Activated CD4-positive, alpha-beta T cell treated with anti-CD3 and anti-CD28 coated beads, Interleukin-10, Interleukin-2, amounts not matched to agents 100 ng/mL and 50 ng/mL, durations not matched to agents 16 hours and 8 hours (primary cell): ENCODE measurements at regions not wholly inside any gene's neighbourhood (a gene's known extent, or its start where the extent isn't known, plus 50 kb on each side); places are given as distances from the start of the nearest gene placed in this dataset.
"Not testable (repeated sequence)": the region's sequence is repeated elsewhere in the genome, so short reads cannot be mapped to it uniquely, and the experiment has no call there.

Experiments
- DNase-seq: peaks from one replicate; pipeline ENCODE4 v3.0.0-alpha.2; 2020

GRCh38 chr13:54742984-54743383 lies 1714.4 kb downstream of the OLFM4 start:
- no peak for DNase-seq

- no peak for DNase-seq
Measured at GRCh38 chr13:54744747-54745146, 1716.1 kb downstream of the OLFM4 start.

GRCh38 chr13:54750521-54750920 lies 1721.9 kb downstream of the OLFM4 start:
- no peak for DNase-seq

GRCh38 chr13:54758795-54759194 lies 1730.2 kb downstream of the OLFM4 start:
- DNase-seq: no peak

- DNase-seq: no peak
Measured at GRCh38 chr13:54768214-54768613, 1739.6 kb downstream of the OLFM4 start.

- DNase-seq: no peak
Measured at GRCh38 chr13:54775501-54776191, 1747.0 kb downstream of the OLFM4 start.

- DNase-seq: no peak
Measured at GRCh38 chr13:54787754-54788153, 1759.1 kb downstream of the OLFM4 start.

GRCh38 chr13:54799621-54800226 lies 1771.1 kb downstream of the OLFM4 start:
- DNase-seq: no peak

DNA sequence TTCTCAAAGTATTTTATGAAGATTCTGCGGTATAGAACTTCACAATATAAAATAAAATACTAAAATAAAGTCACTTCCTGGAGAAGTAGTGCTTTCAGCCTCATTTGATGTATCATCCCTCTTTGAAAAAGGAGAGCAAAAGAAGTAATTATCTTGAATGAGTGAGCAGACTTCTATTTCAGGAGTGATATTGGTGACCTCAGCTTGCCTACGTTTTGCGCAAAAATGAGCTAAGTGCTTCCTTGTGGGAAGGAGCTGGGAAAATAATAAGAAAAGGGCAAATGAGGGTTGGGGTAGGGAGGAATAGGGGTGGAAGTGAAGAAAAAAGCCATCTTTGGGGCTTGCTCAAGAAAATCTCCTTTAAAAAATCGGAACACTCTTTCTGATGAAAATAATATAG lies 1773.6 kb downstream of the OLFM4 start:
- DNase-seq: no peak

DNA sequence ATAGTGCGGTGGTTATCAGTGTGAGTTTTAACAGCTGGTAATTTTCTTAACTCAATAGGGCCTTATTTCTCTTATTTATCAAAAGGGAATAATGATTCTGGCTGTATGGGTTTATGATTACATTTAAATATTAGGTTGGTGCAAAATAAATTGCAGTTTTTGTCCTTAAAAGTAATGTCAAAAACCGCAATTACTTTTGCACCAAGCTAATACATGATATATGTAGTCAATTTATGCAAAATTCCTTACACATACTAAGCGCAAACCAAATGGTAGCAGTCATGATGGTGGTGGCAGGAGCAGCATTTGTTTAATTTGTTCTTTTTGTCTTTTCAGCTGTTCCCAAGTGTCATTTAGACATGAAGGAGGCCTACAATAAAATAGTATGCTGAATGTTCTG lies 1777.1 kb downstream of the OLFM4 start:
- no peak for DNase-seq

DNA sequence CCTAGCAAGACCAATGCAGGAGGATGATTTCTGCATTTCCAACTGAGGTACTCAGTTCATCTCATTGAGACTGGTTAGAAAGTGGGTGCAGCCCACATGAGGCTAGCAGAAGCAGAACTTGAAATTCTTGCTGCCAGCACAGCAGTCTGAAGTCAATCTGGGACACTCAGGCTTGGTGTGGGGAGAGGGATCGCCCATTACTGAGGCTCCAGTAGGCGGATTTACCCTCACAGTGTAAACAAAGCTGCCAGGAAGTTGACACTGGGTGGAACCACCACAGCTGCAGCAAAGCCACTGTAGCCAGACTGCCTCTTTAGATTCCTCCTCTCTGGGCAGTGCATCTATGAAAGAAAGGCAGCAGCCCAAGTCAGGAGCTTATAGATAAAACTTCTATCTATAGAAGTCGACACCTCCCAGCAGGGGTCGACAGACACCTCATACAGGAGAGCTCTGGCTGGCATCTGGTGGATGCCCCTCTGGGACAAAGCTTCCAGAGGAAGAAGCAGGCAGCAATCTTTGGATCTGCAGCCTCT lies 1793.4 kb downstream of the OLFM4 start:
- DNase-seq: not testable (repeated sequence)

DNA sequence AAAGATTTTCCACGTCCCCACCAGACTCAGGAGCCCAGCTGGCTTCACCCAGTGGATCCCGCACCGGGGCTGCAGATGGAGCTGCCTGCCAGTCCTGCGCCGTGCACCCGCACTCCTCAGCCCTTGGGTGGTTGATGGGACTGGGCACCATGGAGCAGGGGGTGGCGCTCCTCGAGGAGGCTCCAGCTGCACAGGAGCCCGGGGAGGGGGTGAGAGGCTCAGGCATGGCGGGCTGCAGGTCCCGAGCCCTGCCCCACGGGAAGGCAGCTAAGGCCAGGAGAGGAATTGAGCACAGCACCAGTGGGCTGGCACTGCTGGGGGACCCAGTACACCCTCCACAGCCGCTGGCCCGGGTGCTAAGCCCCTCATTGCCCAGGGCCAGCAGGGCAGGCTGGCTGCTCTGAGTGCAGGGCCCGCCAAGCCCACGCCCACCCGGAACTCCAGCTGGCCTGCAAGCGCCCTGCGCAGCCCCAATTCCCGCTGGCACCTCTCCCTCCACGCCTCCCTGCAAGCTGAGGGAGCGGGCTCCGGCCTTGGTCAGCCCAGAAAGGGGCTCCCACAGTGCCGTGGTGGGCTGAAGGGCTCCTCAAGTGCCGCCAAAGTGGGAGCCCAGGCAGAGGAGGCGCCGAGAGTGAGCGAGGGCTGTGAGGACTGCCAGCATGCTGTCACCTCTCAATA lies 1800.9 kb downstream of the OLFM4 start:
- DNase-seq: not testable (repeated sequence)

GRCh38 chr13:54836273-54836672 lies 1807.7 kb downstream of the OLFM4 start:
- no peak for DNase-seq

GRCh38 chr13:54841682-54842081 lies 1813.1 kb downstream of the OLFM4 start:
- DNase-seq: no peak

DNA sequence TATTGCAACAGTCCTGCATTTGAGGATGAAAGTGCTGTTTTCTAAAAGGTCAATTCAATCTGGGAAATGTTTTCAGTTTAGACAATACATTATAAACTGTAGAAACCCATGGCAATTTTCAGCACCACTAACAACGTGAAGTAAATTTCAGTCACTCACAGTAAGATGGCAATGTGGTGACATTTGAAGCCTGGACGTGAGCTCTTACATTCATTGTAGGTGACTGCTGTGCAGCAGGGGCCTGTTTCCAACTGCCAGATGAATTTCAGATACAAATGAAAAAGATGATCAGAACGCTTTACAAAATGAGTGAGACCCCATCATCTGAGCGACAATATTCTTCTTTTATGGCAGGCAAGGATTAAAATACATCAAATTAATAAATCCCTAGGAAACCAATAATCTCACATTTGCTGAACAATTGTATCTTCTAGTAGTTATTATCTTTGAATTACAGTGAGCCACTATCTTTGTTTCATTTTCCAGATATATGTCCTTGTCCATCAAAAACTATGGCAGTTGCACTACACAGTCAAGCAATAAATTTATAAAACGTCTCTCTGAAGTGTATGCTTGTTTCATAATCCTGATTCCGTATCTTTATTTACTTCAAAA lies 1816.8 kb downstream of the OLFM4 start:
- DNase-seq: no peak

- DNase-seq: no peak
Measured at GRCh38 chr13:54852831-54853230, 1824.2 kb downstream of the OLFM4 start.

DNA sequence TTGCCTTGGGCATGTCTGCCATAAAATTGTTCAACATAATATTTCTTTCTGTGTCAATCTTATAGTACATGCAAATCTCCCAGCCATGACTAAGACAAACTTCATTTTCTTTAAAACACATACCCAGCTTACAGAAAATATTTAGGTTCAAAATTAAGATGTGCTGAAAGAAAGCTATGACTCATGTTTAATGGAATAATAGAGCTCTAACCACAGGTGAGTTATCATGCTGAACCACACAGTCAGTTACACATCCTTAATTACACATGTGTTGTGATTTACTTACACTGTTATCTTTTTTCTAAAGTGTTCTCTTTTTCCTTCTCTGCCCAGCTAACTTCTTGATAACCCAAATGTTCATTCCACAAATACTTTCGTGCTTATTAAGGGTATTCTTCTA lies 1831.2 kb downstream of the OLFM4 start:
- DNase-seq: no peak

GRCh38 chr13:54875111-54875510 lies 1846.5 kb downstream of the OLFM4 start:
- DNase-seq: no peak

DNA sequence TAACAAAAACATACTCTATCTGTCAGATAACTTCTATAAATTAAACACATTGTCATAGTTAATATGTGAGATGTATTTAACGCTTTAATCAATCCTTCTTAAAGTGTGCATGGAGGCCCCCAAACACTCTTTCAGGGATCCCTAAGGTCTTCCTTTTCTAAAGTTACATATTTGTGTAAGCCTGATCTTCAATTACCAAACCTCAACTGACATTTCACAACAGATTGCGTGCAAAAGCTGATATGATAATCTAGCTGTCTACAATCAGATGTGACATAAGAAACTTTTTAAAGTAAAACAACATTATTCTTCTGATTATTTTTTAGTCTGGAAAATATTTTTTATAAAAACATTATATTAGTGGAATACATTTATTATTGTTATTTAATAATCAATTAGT lies 1850.4 kb downstream of the OLFM4 start:
- DNase-seq: no peak

- DNase-seq: no peak
Measured at GRCh38 chr13:54884682-54885081, 1856.1 kb downstream of the OLFM4 start.

- no peak for DNase-seq
Measured at GRCh38 chr13:54890976-54891375, 1862.4 kb downstream of the OLFM4 start.

DNA sequence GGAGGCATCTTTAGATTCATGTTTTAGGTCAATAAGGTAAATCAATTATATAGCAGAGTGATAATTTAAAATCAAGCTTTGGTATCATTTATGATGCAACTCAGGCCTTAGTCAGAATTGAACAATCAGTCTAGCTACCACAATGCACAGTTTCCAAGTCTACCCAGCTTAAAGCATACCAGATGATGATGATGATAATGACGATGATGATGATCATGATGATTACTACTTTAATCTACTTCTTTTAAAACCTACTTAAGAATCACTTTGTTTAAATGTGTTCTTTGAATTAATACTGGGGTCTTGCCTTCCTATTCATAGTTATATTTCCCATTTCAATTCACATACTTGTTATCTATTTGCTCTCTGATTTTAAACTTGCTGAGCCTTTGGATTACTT lies 1872.7 kb downstream of the OLFM4 start:
- DNase-seq: no peak

- DNase-seq: no peak
Measured at GRCh38 chr13:54912367-54912766, 1883.8 kb downstream of the OLFM4 start.

DNA sequence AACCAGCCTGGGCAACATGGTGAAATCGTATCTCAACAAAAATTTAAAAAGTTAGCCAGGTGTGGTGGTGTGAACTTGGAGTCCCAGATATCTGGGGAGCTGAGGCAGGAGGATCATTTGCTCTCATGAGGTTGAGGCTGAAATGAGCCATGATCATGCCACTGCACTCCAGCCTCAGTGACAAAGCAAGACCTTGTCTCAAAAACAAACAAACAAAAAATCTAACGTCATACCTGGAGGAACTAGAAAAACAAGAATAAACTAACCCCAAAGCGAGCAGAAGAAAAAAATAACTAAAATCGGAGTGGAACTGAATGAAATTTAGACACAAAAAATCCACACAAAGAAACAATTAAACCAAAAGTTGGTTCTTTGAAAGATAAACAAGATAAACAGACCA lies 1885.1 kb downstream of the OLFM4 start:
- DNase-seq: no peak
